GM23338 (cell line): ENCODE measurements at regions not wholly inside any gene's neighbourhood (a gene's known extent, or its start where the extent isn't known, plus 50 kb on each side); places are given as distances from the start of the nearest gene placed in this dataset.

Experiments used
- ATAC-seq: fragments of 200-7000 bp; cut with Tn5 transposase; 3 replicates; pipeline ENCODE4 v1.9.1; 2020
- DNase-seq: peaks from one replicate; pipeline ENCODE4 v3.0.0-alpha.2; 2015; ENCODE audit warnings: low spot score
- H2AFZ ChIP-seq: fragments of 200-600 bp; sonication (generic); 2 replicates; pipeline ENCODE4 v1.8.0; 2016; ENCODE audit warnings: antibody characterized with exemption, mild to moderate bottlenecking, moderate library complexity
- H3F3A ChIP-seq: fragments of 200-600 bp; sonication (generic); replicated peaks from 2 replicates; pipeline ENCODE4 v1.8.0; 2017; ENCODE audit warnings: antibody characterized with exemption, mixed run types, low read depth
- H3K27ac ChIP-seq: fragments of 200-600 bp; sonication (generic); 2 replicates; pipeline ENCODE4 v1.6.1; 2016; ENCODE audit warnings: low read depth
- H3K27me3 ChIP-seq: fragments of 200-600 bp; sonication (generic); 2 replicates; pipeline ENCODE4 v1.8.0; 2016; ENCODE audit warnings: mild to moderate bottlenecking, mixed run types, moderate library complexity; ENCODE audit not compliant: insufficient read depth
- H3K36me3 ChIP-seq: fragments of 200-600 bp; sonication (generic); 2 replicates; pipeline ENCODE4 v1.8.0; 2016; ENCODE audit warnings: mild to moderate bottlenecking; ENCODE audit not compliant: insufficient read depth
- H3K4me1 ChIP-seq: fragments of 200-600 bp; sonication (generic); 2 replicates; pipeline ENCODE4 v1.8.0; 2016; ENCODE audit warnings: mild to moderate bottlenecking, moderate library complexity; ENCODE audit not compliant: insufficient read depth
- H3K4me2 ChIP-seq: fragments of 200-600 bp; sonication (generic); 2 replicates; pipeline ENCODE4 v1.7.1; 2017; ENCODE audit warnings: mixed run types
- H3K4me3 ChIP-seq: fragments of 200-600 bp; sonication (generic); 2 replicates; pipeline ENCODE4 v1.6.1; 2016; ENCODE audit warnings: mixed run types
- H3K79me2 ChIP-seq: fragments of 200-600 bp; sonication (generic); replicated peaks from 2 replicates; pipeline ENCODE4 v1.8.0; 2017; ENCODE audit warnings: mild to moderate bottlenecking; ENCODE audit not compliant: insufficient read depth
- H3K9me2 ChIP-seq: fragments of 200-600 bp; sonication (generic); 2 replicates; pipeline ENCODE4 v1.8.0; 2017; ENCODE audit not compliant: insufficient read depth
- H4K20me1 ChIP-seq: fragments of 200-600 bp; sonication (generic); replicated peaks from 2 replicates; pipeline ENCODE4 v1.8.0; 2017; ENCODE audit warnings: mild to moderate bottlenecking; ENCODE audit not compliant: insufficient read depth
- H3K27ac Mint-ChIP-seq: 2 replicates; pipeline ENCODE4 v1.8.0; 2020; ENCODE audit warnings: inconsistent platforms, mild to moderate bottlenecking, moderate library complexity, mixed read lengths
- H3K27me3 Mint-ChIP-seq: 3 replicates; pipeline ENCODE4 v1.8.0; 2022; ENCODE audit warnings: low read depth, mild to moderate bottlenecking, moderate library complexity, mixed read lengths, inconsistent platforms; ENCODE audit not compliant: insufficient read depth, poor library complexity
- H3K36me3 Mint-ChIP-seq: 3 replicates; pipeline ENCODE4 v1.8.0; 2021; ENCODE audit warnings: low read depth, mild to moderate bottlenecking, inconsistent platforms, moderate library complexity, mixed read lengths
- H3K4me1 Mint-ChIP-seq: 3 replicates; pipeline ENCODE4 v1.8.0; 2020; ENCODE audit warnings: mild to moderate bottlenecking, inconsistent platforms, mixed read lengths
- H3K4me3 Mint-ChIP-seq: 3 replicates; pipeline ENCODE4 v1.8.0; 2021; ENCODE audit warnings: moderate library complexity, mild to moderate bottlenecking, inconsistent platforms, mixed read lengths
- H3K9me3 Mint-ChIP-seq: 3 replicates; pipeline ENCODE4 v1.8.0; 2020; ENCODE audit warnings: moderate library complexity, mild to moderate bottlenecking, inconsistent platforms, mixed read lengths
- CTCF ChIP-seq, 2 experiments: fragments of 200-600 bp in 1 of 2; sonication (generic) in 1 of 2; conservative IDR thresholded peaks; 2 replicates each; pipeline versions ENCODE4 v1.5.1 to v1.6.1; 2016 to 2017; ENCODE audit warnings: antibody characterized with exemption in 2 of 2, low read depth in 2 of 2, mild to moderate bottlenecking in 2 of 2, moderate library complexity in 1 of 2
- EZH2 ChIP-seq: fragments of 200-600 bp; sonication (generic); IDR thresholded peaks from one replicate; pipeline ENCODE4 v1.8.0; 2017; ENCODE audit warnings: antibody characterized with exemption, mild to moderate bottlenecking, low read depth; ENCODE audit not compliant: unreplicated experiment
- ZNF462 ChIP-seq: fragments of 250-450 bp; sonication (Bioruptor Pico); IDR thresholded peaks from 2 replicates; pipeline ENCODE4 v1.5.0; 2020; ENCODE audit warnings: mild to moderate bottlenecking, moderate library complexity
- TF ChIP-seq, protein P1 (sequence below): IDR thresholded peaks from 2 replicates; pipeline ENCODE4 v1.6.1; 2016; ENCODE audit warnings: antibody characterized with exemption

- TF ChIP-seq ZNF462 (CRISPR knock-in tag): no peak
Observed at GRCh38 chr10:128708182-128708581, 582.0 kb upstream of the MKI67 start (continued).

- H4K20me1 ChIP-seq: no peaks in the 10 kb centered on the region
- peaks cover 3% of the 10 kb centered on the region for H3K27me3 Mint-ChIP-seq
- H3K4me2 ChIP-seq: peak overlapping the region; percentile 67
- no peaks in the 10 kb centered on the region for H3F3A ChIP-seq
- ATAC-seq (no peak), DNase-seq (no peak)
- H3K9me3 Mint-ChIP-seq: no peaks in the 10 kb centered on the region; the same call in 2 of the 3 replicates
- no peaks in the 10 kb centered on the region for H3K27me3 ChIP-seq
- peak overlapping the region; percentile 41; the same call in 1 of the 3 replicates for H3K4me3 Mint-ChIP-seq
- H3K36me3 Mint-ChIP-seq: no peaks in the 10 kb centered on the region
- no peaks in the 10 kb centered on the region for H3K36me3 ChIP-seq
- peak overlapping the region; percentile 96 for H2AFZ ChIP-seq
- peaks cover 4% of the 10 kb centered on the region; the same call in 1 of the 2 replicates for H3K9me2 ChIP-seq
- H3K4me1 ChIP-seq: peaks cover 6% of the 10 kb centered on the region; the same call in 1 of the 2 replicates
- peak overlapping the region; percentile 40; the same call in 1 of the 2 replicates for H3K4me3 ChIP-seq
- no peaks in the 10 kb centered on the region for H3K79me2 ChIP-seq
- no peak overlapping the region for H3K27ac Mint-ChIP-seq
- no peak overlapping the region for H3K27ac ChIP-seq
- peaks cover 11% of the 10 kb centered on the region; the same call in 2 of the 3 replicates for H3K4me1 Mint-ChIP-seq
- TF ChIP-seq, protein P1, sequence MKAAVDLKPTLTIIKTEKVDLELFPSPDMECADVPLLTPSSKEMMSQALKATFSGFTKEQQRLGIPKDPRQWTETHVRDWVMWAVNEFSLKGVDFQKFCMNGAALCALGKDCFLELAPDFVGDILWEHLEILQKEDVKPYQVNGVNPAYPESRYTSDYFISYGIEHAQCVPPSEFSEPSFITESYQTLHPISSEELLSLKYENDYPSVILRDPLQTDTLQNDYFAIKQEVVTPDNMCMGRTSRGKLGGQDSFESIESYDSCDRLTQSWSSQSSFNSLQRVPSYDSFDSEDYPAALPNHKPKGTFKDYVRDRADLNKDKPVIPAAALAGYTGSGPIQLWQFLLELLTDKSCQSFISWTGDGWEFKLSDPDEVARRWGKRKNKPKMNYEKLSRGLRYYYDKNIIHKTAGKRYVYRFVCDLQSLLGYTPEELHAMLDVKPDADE: no peak
- TF ChIP-seq ZNF462 (CRISPR knock-in tag): no peak
- no peak for TF ChIP-seq CTCF (conservative IDR thresholded peaks at IDR 0.05; ENCODE audit: low read depth in 2 of 2)
- TF ChIP-seq EZH2: no peak
Observed at GRCh38 chr10:128709686-128710085, 583.5 kb upstream of the MKI67 start.
